ENCODE measurements at regions not wholly inside any gene's neighbourhood (a gene's known extent, or its start where the extent isn't known, plus 50 kb on each side); places are given as distances from the start of the nearest gene placed in this dataset.

- no peak overlapping the region for H3K4me3 ChIP-seq (ENCODE audit: control insufficient read depth, low read depth, low read length)
- TF ChIP-seq CTCF (conservative IDR thresholded peaks at IDR 0.05; ENCODE audit: control insufficient read depth, insufficient read depth, low read depth, low read length) = no peak
- no peak for DNase-seq (ENCODE audit: low read depth)
Observed at GRCh38 chr2:142672698-142673097, 204.8 kb upstream of the KYNU start.

- TF ChIP-seq CTCF (conservative IDR thresholded peaks at IDR 0.05; ENCODE audit: control insufficient read depth, insufficient read depth, low read depth, low read length) = no peak
Observed at GRCh38 chr2:142670362-142670761, 207.1 kb upstream of the KYNU start.

GRCh38 chr2:142668420-142668819, 209.0 kb upstream of the KYNU start:
- no peak for TF ChIP-seq CTCF (conservative IDR thresholded peaks at IDR 0.05; ENCODE audit: control insufficient read depth, insufficient read depth, low read depth, low read length)
- no peak overlapping the region for H3K4me3 ChIP-seq (ENCODE audit: control insufficient read depth, low read depth, low read length)
- DNase-seq (ENCODE audit: low read depth) = no peak

More at GRCh38 chr2:142670362-142670761, 207.1 kb upstream of the KYNU start:
- H3K4me3 ChIP-seq (ENCODE audit: control insufficient read depth, low read depth, low read length) = no peak overlapping the region
- no peak for DNase-seq (ENCODE audit: low read depth)

- DNase-seq (ENCODE audit: low read depth) = no peak
- no peak overlapping the region for H3K4me3 ChIP-seq (ENCODE audit: control insufficient read depth, low read depth, low read length)
- TF ChIP-seq CTCF (conservative IDR thresholded peaks at IDR 0.05; ENCODE audit: control insufficient read depth, insufficient read depth, low read depth, low read length) = no peak
Observed at GRCh38 chr2:142665241-142665640, 212.2 kb upstream of the KYNU start.

GRCh38 chr2:142650601-142651000, 226.9 kb upstream of the KYNU start:
- no peak overlapping the region for H3K4me3 ChIP-seq (ENCODE audit: control insufficient read depth, low read depth, low read length)
- DNase-seq (ENCODE audit: low read depth) = no peak
- no peak for TF ChIP-seq CTCF (conservative IDR thresholded peaks at IDR 0.05; ENCODE audit: control insufficient read depth, insufficient read depth, low read depth, low read length)

- no peak for DNase-seq (ENCODE audit: low read depth)
Observed at GRCh38 chr2:142649581-142649980, 227.9 kb upstream of the KYNU start.

More at GRCh38 chr2:142649581-142649980, 227.9 kb upstream of the KYNU start:
- no peak for TF ChIP-seq CTCF (conservative IDR thresholded peaks at IDR 0.05; ENCODE audit: control insufficient read depth, insufficient read depth, low read depth, low read length)
- H3K4me3 ChIP-seq (ENCODE audit: control insufficient read depth, low read depth, low read length) = no peak overlapping the region
